ENCODE measurements at regions not wholly inside any gene's neighbourhood (a gene's known extent, or its start where the extent isn't known, plus 50 kb on each side); places are given as distances from the start of the nearest gene placed in this dataset.

DNA sequence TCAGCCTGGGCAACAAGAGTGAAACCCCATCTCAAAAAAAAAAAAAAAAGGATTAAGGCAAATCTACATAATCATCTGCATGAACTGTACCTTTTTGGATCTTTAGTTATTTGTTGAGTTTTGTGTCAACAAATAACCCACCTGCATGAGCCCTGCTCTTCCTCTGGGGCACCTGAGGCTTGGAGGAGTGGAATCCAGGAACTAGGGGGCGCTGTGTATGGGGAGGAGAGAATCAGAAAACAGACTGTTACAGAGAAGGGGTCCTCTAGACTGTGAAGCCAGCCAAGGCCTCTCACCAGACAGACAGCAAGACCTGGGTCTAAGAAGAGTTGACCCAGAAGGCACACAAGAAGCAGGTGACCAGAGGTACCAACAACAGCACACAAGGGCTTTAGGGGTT, 682.8 kb upstream of the NRP1 start:
- TF ChIP-seq POLR2A (IDR thresholded peaks at IDR 0.05) (no peak), EP300 (IDR thresholded peaks at IDR 0.05) (no peak), POLR2AphosphoS5 (IDR thresholded peaks at IDR 0.05) (no peak)
- TF ChIP-seq, protein P1, sequence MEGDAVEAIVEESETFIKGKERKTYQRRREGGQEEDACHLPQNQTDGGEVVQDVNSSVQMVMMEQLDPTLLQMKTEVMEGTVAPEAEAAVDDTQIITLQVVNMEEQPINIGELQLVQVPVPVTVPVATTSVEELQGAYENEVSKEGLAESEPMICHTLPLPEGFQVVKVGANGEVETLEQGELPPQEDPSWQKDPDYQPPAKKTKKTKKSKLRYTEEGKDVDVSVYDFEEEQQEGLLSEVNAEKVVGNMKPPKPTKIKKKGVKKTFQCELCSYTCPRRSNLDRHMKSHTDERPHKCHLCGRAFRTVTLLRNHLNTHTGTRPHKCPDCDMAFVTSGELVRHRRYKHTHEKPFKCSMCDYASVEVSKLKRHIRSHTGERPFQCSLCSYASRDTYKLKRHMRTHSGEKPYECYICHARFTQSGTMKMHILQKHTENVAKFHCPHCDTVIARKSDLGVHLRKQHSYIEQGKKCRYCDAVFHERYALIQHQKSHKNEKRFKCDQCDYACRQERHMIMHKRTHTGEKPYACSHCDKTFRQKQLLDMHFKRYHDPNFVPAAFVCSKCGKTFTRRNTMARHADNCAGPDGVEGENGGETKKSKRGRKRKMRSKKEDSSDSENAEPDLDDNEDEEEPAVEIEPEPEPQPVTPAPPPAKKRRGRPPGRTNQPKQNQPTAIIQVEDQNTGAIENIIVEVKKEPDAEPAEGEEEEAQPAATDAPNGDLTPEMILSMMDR (IDR thresholded peaks at IDR 0.05) = no peak

Measured in stomach (tissue), 4 donors.